HG02588 (cell line): ENCODE measurements at regions not wholly inside any gene's neighbourhood (a gene's known extent, or its start where the extent isn't known, plus 50 kb on each side); places are given as distances from the start of the nearest gene placed in this dataset.

Experiments used
- ATAC-seq: cut with Tn5 transposase; IDR thresholded peaks from one replicate; pipeline ENCODE4 v1.9.1; 2021; ENCODE audit warnings: mild to moderate bottlenecking, moderate library complexity; ENCODE audit not compliant: unreplicated experiment

- ATAC-seq = no peak
Measured at GRCh38 chr14:31943217-31943799, 133.8 kb upstream of the ARHGAP5 start.

- no peak for ATAC-seq
Measured at GRCh38 chr14:31943861-31944255, 133.2 kb upstream of the ARHGAP5 start.

- no peak for ATAC-seq
Measured at GRCh38 chr14:31944256-31945073, 132.6 kb upstream of the ARHGAP5 start.

GRCh38 chr14:31945074-31945613 is 132.0 kb upstream of the ARHGAP5 start:
- no peak for ATAC-seq

- no peak for ATAC-seq
Measured at GRCh38 chr14:31945701-31946100, 131.4 kb upstream of the ARHGAP5 start.

GRCh38 chr14:31947076-31947475 is 130.0 kb upstream of the ARHGAP5 start:
- ATAC-seq = no peak

GRCh38 chr14:31947680-31948595 is 129.2 kb upstream of the ARHGAP5 start:
- peak; percentile 43 for ATAC-seq

GRCh38 chr14:31949709-31950108 is 127.4 kb upstream of the ARHGAP5 start:
- ATAC-seq = no peak

- no peak for ATAC-seq
Measured at GRCh38 chr14:31950331-31950730, 126.8 kb upstream of the ARHGAP5 start.

- no peak for ATAC-seq
Measured at GRCh38 chr14:31950764-31951637, 126.1 kb upstream of the ARHGAP5 start.

GRCh38 chr14:31951638-31951964 is 125.5 kb upstream of the ARHGAP5 start:
- no peak for ATAC-seq

- ATAC-seq = no peak
Measured at GRCh38 chr14:31952573-31952972, 124.5 kb upstream of the ARHGAP5 start.

GRCh38 chr14:31953210-31953609 is 123.9 kb upstream of the ARHGAP5 start:
- ATAC-seq = no peak

GRCh38 chr14:31954991-31955390 is 122.1 kb upstream of the ARHGAP5 start:
- ATAC-seq = no peak

- ATAC-seq = no peak
Measured at GRCh38 chr14:31955936-31956579, 121.0 kb upstream of the ARHGAP5 start.

GRCh38 chr14:31957565-31957964 is 119.5 kb upstream of the ARHGAP5 start:
- ATAC-seq = no peak

GRCh38 chr14:31960039-31960438 is 117.1 kb upstream of the ARHGAP5 start:
- no peak for ATAC-seq

GRCh38 chr14:31961896-31962295 is 115.2 kb upstream of the ARHGAP5 start:
- no peak for ATAC-seq

- no peak for ATAC-seq
Measured at GRCh38 chr14:31962920-31963319, 114.2 kb upstream of the ARHGAP5 start.

GRCh38 chr14:31963587-31963986 is 113.5 kb upstream of the ARHGAP5 start:
- no peak for ATAC-seq
